ENCODE measurements at regions not wholly inside any gene's neighbourhood (a gene's known extent, or its start where the extent isn't known, plus 50 kb on each side); places are given as distances from the start of the nearest gene placed in this dataset.
"Not testable (repeated sequence)": the region's sequence is repeated elsewhere in the genome, so short reads cannot be mapped to it uniquely, and the experiment has no call there.

GRCh38 chr3:153440311-153440710 is 278.3 kb downstream of the RAP2B start:
- DNase-seq (ENCODE audit: low read depth in 2 of 2): no peak

GRCh38 chr3:153442386-153442785 is 280.4 kb downstream of the RAP2B start:
- no peak for DNase-seq (ENCODE audit: low read depth in 2 of 2)

- no peak for DNase-seq (ENCODE audit: low read depth in 2 of 2)
These were observed 280.9 kb downstream of the RAP2B start for GRCh38 chr3:153442799-153443487.

GRCh38 chr3:153443961-153444360 is 281.9 kb downstream of the RAP2B start:
- DNase-seq (ENCODE audit: low read depth in 2 of 2): no peak

- DNase-seq (ENCODE audit: low read depth in 2 of 2): no peak
These were observed 283.8 kb downstream of the RAP2B start for GRCh38 chr3:153445817-153446216.

- DNase-seq (ENCODE audit: low read depth in 2 of 2): no peak
These were observed 286.3 kb downstream of the RAP2B start for GRCh38 chr3:153448151-153448829.

GRCh38 chr3:153456833-153457545 is 295.0 kb downstream of the RAP2B start:
- no peak for DNase-seq (ENCODE audit: low read depth in 2 of 2)

- no peak for DNase-seq (ENCODE audit: low read depth in 2 of 2)
These were observed 296.9 kb downstream of the RAP2B start for GRCh38 chr3:153458881-153459280.

GRCh38 chr3:153462545-153462944 is 300.5 kb downstream of the RAP2B start:
- DNase-seq (ENCODE audit: low read depth in 2 of 2): no peak

- DNase-seq (ENCODE audit: low read depth in 2 of 2): no peak
These were observed 301.9 kb downstream of the RAP2B start for GRCh38 chr3:153463895-153464294.

GRCh38 chr3:153469162-153469561 is 307.1 kb downstream of the RAP2B start:
- DNase-seq (ENCODE audit: low read depth in 2 of 2): no peak

- DNase-seq (ENCODE audit: low read depth in 2 of 2): no peak
These were observed 322.8 kb downstream of the RAP2B start for GRCh38 chr3:153484842-153485241.

- DNase-seq (ENCODE audit: low read depth in 2 of 2): no peak
These were observed 333.4 kb downstream of the RAP2B start for GRCh38 chr3:153495422-153495821.

- DNase-seq (ENCODE audit: low read depth in 2 of 2): no peak
These were observed 340.7 kb downstream of the RAP2B start for GRCh38 chr3:153502682-153503081.

GRCh38 chr3:153503873-153504272 is 341.8 kb downstream of the RAP2B start:
- DNase-seq (ENCODE audit: low read depth in 2 of 2): no peak

GRCh38 chr3:153506205-153506604 is 344.2 kb downstream of the RAP2B start:
- not testable (repeated sequence) for DNase-seq (ENCODE audit: low read depth in 2 of 2)

- DNase-seq (ENCODE audit: low read depth in 2 of 2): not testable (repeated sequence)
These were observed 344.7 kb downstream of the RAP2B start for GRCh38 chr3:153506686-153507085.

- DNase-seq (ENCODE audit: low read depth in 2 of 2): no peak
These were observed 351.2 kb downstream of the RAP2B start for GRCh38 chr3:153513236-153513635.

- DNase-seq (ENCODE audit: low read depth in 2 of 2): no peak
These were observed 366.4 kb downstream of the RAP2B start for GRCh38 chr3:153528473-153528872.

GRCh38 chr3:153539263-153539662 is 377.2 kb downstream of the RAP2B start:
- no peak for DNase-seq (ENCODE audit: low read depth in 2 of 2)

GRCh38 chr3:153545471-153545870 is 383.4 kb downstream of the RAP2B start:
- DNase-seq (ENCODE audit: low read depth in 2 of 2): no peak

- DNase-seq (ENCODE audit: low read depth in 2 of 2): no peak
These were observed 385.9 kb downstream of the RAP2B start for GRCh38 chr3:153547970-153548369.

GRCh38 chr3:153549686-153550085 is 387.7 kb downstream of the RAP2B start:
- DNase-seq (ENCODE audit: low read depth in 2 of 2): not testable (repeated sequence)
